ENCODE measurements at regions not wholly inside any gene's neighbourhood (a gene's known extent, or its start where the extent isn't known, plus 50 kb on each side); places are given as distances from the start of the nearest gene placed in this dataset.

DNA sequence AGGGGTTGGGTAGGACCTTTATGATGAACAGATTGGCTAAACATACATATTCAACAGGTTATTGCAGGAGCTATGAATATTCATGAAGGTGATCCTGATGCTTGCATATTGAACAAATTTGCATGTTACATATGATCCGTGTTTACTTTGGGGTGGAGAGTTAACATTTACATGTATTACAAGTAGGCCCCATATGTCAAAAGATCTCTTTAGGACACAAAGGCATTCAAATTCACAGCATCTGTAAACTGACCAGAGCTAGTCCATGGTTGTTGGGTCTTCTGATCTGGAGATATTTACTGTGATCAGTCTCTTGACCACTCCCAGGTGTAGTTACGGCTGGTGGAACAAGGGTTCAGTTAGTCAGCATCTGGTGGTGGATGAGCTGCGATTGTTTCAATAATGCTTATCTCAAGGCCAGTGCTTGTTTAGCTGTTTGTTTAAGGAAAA lies 80.4 kb downstream of the PMAIP1 start:
- TF ChIP-seq ZNF224 (CRISPR knock-in tag; IDR thresholded peaks at IDR 0.05) = no peak
- no peak for TF ChIP-seq CCAR2 (optimal IDR thresholded peaks at IDR 0.05; ENCODE audit: low read depth, low read length)
- TF ChIP-seq NFIC (IDR thresholded peaks at IDR 0.05; ENCODE audit: low read length) = no peak
- TF ChIP-seq SOX6 (IDR thresholded peaks at IDR 0.05) = no peak
- TF ChIP-seq SOX6 (CRISPR knock-in tag; IDR thresholded peaks at IDR 0.05) = no peak
- TF ChIP-seq RFX5 (IDR thresholded peaks at IDR 0.05; ENCODE audit: low read depth, low read length) = no peak
- TF ChIP-seq FOXA1 (IDR thresholded peaks at IDR 0.05) = no peak
- TF ChIP-seq FOXA1 (CRISPR knock-in tag; IDR thresholded peaks at IDR 0.05) = no peak
